ENCODE measurements at regions not wholly inside any gene's neighbourhood (a gene's known extent, or its start where the extent isn't known, plus 50 kb on each side); places are given as distances from the start of the nearest gene placed in this dataset.

- TF ChIP-seq SP1 (CRISPR knock-in tag; conservative IDR thresholded peaks at IDR 0.05) (no peak), CTCF (IDR thresholded peaks at IDR 0.05) (no peak)
Measured at GRCh38 chr7:149627911-149628310, 130.3 kb upstream of the ZNF746 start.
